ENCODE measurements at regions not wholly inside any gene's neighbourhood (a gene's known extent, or its start where the extent isn't known, plus 50 kb on each side); places are given as distances from the start of the nearest gene placed in this dataset.

DNA sequence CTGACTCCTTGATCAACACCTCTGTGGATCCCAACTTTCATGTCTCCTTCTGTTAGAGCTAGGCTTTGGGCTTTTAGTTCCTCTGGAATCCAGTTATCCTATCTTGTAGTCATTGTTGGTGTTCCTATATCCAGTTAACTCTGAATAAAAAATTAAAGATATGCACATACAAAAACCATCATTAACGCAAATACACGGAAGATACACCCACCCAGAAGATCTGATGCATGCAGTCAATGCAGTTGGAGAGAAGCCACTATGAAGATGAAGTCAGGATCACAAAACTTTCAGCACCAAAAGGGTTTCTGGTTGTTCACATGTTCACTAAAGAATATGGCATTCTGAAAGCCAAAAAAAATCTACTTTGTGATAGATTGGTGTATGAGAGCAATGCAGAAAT is 123.6 kb upstream of the LHX8 start:
- H3K4me1 Mint-ChIP-seq = no peaks in the 10 kb centered on the region
- no peak for ATAC-seq

DNA sequence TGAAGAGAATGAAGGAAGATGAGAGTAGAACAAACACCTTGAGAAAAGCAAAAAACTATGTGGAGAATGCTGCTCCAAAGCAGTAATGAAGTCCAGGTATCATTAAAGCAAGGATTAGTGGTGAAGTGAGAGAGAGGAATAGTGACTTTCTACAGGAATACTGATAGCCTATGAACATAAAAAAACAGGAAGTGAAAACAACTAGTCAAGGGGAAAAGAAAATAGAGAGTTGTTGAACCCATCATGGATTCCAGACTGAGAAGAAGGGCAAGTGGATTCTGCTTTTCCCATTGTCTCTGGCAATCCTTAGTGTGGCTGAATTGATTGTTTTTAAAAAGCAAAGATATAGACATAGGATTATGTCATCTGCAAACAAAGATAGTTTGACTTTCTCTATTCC is 119.9 kb upstream of the LHX8 start:
- Histone ChIP-seq H3K27ac (ENCODE audit: low read depth) (no peak overlapping the region), H3K79me2 (replicated peaks; ENCODE audit: insufficient read depth) (no peaks in the 10 kb centered on the region), H2AFZ (peak overlapping the region; percentile 15; the same call in 1 of the 2 replicates), H4K20me1 (replicated peaks; ENCODE audit: insufficient read depth) (no peaks in the 10 kb centered on the region), H3K4me2 (no peak overlapping the region), H3K36me3 (ENCODE audit: insufficient read depth) (no peaks in the 10 kb centered on the region), H3K9me2 (ENCODE audit: insufficient read depth) (peaks cover 4% of the 10 kb centered on the region; the same call in 1 of the 2 replicates), H3F3A (replicated peaks; ENCODE audit: low read depth) (no peaks in the 10 kb centered on the region), H3K27me3 (ENCODE audit: insufficient read depth) (no peaks in the 10 kb centered on the region), H3K4me1 (ENCODE audit: insufficient read depth) (no peaks in the 10 kb centered on the region), H3K4me3 (no peak overlapping the region)
- Mint-ChIP-seq H3K4me1 (no peaks in the 10 kb centered on the region), H3K9me3 (no peaks in the 10 kb centered on the region; the same call in 2 of the 3 replicates), H3K27me3 (ENCODE audit: insufficient read depth, low read depth, poor library complexity) (no peaks in the 10 kb centered on the region), H3K27ac (no peak overlapping the region), H3K4me3 (no peak overlapping the region), H3K36me3 (ENCODE audit: low read depth) (no peaks in the 10 kb centered on the region)
- ATAC-seq (no peak), DNase-seq (ENCODE audit: low spot score) (no peak)
- TF ChIP-seq JUNB (IDR thresholded peaks at IDR 0.05; ENCODE audit: unreplicated experiment) (no peak), ZNF114 (CRISPR knock-in tag; IDR thresholded peaks at IDR 0.05) (no peak), CREB1 (CRISPR knock-in tag; IDR thresholded peaks at IDR 0.05; ENCODE audit: low read depth) (no peak), NANOG (IDR thresholded peaks at IDR 0.05; ENCODE audit: borderline replicate concordance) (no peak), EZH2 (IDR thresholded peaks at IDR 0.05; ENCODE audit: low read depth, unreplicated experiment) (no peak), ZNF331 (CRISPR knock-in tag; IDR thresholded peaks at IDR 0.05; ENCODE audit: low read depth) (no peak)
- TF ChIP-seq, protein P1, sequence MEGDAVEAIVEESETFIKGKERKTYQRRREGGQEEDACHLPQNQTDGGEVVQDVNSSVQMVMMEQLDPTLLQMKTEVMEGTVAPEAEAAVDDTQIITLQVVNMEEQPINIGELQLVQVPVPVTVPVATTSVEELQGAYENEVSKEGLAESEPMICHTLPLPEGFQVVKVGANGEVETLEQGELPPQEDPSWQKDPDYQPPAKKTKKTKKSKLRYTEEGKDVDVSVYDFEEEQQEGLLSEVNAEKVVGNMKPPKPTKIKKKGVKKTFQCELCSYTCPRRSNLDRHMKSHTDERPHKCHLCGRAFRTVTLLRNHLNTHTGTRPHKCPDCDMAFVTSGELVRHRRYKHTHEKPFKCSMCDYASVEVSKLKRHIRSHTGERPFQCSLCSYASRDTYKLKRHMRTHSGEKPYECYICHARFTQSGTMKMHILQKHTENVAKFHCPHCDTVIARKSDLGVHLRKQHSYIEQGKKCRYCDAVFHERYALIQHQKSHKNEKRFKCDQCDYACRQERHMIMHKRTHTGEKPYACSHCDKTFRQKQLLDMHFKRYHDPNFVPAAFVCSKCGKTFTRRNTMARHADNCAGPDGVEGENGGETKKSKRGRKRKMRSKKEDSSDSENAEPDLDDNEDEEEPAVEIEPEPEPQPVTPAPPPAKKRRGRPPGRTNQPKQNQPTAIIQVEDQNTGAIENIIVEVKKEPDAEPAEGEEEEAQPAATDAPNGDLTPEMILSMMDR (conservative IDR thresholded peaks at IDR 0.05; ENCODE audit: low read depth in 2 of 2) = no peak
- TF ChIP-seq, protein P2, sequence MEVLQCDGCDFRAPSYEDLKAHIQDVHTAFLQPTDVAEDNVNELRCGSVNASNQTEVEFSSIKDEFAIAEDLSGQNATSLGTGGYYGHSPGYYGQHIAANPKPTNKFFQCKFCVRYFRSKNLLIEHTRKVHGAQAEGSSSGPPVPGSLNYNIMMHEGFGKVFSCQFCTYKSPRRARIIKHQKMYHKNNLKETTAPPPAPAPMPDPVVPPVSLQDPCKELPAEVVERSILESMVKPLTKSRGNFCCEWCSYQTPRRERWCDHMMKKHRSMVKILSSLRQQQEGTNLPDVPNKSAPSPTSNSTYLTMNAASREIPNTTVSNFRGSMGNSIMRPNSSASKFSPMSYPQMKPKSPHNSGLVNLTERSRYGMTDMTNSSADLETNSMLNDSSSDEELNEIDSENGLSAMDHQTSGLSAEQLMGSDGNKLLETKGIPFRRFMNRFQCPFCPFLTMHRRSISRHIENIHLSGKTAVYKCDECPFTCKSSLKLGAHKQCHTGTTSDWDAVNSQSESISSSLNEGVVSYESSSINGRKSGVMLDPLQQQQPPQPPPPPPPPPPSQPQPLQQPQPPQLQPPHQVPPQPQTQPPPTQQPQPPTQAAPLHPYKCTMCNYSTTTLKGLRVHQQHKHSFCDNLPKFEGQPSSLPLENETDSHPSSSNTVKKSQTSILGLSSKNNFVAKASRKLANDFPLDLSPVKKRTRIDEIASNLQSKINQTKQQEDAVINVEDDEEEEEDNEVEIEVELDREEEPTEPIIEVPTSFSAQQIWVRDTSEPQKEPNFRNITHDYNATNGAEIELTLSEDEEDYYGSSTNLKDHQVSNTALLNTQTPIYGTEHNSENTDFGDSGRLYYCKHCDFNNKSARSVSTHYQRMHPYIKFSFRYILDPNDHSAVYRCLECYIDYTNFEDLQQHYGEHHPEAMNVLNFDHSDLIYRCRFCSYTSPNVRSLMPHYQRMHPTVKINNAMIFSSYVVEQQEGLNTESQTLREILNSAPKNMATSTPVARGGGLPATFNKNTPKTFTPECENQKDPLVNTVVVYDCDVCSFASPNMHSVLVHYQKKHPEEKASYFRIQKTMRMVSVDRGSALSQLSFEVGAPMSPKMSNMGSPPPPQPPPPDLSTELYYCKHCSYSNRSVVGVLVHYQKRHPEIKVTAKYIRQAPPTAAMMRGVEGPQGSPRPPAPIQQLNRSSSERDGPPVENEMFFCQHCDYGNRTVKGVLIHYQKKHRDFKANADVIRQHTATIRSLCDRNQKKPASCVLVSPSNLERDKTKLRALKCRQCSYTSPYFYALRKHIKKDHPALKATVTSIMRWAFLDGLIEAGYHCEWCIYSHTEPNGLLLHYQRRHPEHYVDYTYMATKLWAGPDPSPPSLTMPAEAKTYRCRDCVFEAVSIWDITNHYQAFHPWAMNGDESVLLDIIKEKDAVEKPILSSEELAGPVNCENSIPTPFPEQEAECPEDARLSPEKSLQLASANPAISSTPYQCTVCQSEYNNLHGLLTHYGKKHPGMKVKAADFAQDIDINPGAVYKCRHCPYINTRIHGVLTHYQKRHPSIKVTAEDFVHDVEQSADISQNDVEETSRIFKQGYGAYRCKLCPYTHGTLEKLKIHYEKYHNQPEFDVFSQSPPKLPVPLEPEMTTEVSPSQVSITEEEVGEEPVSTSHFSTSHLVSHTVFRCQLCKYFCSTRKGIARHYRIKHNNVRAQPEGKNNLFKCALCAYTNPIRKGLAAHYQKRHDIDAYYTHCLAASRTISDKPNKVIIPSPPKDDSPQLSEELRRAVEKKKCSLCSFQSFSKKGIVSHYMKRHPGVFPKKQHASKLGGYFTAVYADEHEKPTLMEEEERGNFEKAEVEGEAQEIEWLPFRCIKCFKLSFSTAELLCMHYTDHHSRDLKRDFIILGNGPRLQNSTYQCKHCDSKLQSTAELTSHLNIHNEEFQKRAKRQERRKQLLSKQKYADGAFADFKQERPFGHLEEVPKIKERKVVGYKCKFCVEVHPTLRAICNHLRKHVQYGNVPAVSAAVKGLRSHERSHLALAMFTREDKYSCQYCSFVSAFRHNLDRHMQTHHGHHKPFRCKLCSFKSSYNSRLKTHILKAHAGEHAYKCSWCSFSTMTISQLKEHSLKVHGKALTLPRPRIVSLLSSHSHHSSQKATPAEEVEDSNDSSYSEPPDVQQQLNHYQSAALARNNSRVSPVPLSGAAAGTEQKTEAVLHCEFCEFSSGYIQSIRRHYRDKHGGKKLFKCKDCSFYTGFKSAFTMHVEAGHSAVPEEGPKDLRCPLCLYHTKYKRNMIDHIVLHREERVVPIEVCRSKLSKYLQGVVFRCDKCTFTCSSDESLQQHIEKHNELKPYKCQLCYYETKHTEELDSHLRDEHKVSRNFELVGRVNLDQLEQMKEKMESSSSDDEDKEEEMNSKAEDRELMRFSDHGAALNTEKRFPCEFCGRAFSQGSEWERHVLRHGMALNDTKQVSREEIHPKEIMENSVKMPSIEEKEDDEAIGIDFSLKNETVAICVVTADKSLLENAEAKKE (CRISPR knock-in tag; IDR thresholded peaks at IDR 0.05) = no peak

More for the DNA sequence above, 123.6 kb upstream of the LHX8 start:
- no peak overlapping the region for H3K4me3 ChIP-seq
- no peak overlapping the region for H3K27ac ChIP-seq (ENCODE audit: low read depth)
- H2AFZ ChIP-seq = no peak overlapping the region
- no peaks in the 10 kb centered on the region for H3K27me3 ChIP-seq (ENCODE audit: insufficient read depth)
- no peaks in the 10 kb centered on the region for H4K20me1 ChIP-seq (replicated peaks; ENCODE audit: insufficient read depth)
- Mint-ChIP-seq H3K9me3 (no peaks in the 10 kb centered on the region), H3K27me3 (ENCODE audit: insufficient read depth, low read depth, poor library complexity) (no peaks in the 10 kb centered on the region), H3K27ac (no peak overlapping the region), H3K4me3 (no peak overlapping the region), H3K36me3 (ENCODE audit: low read depth) (no peaks in the 10 kb centered on the region)
- no peaks in the 10 kb centered on the region for H3K79me2 ChIP-seq (replicated peaks; ENCODE audit: insufficient read depth)
- H3K36me3 ChIP-seq (ENCODE audit: insufficient read depth) = no peaks in the 10 kb centered on the region
- H3K4me2 ChIP-seq = no peak overlapping the region
- no peaks in the 10 kb centered on the region for H3K4me1 ChIP-seq (ENCODE audit: insufficient read depth)
- H3F3A ChIP-seq (replicated peaks; ENCODE audit: low read depth) = no peaks in the 10 kb centered on the region
- no peak for TF ChIP-seq ZNF114 (CRISPR knock-in tag; IDR thresholded peaks at IDR 0.05)
- TF ChIP-seq, protein P1 (conservative IDR thresholded peaks at IDR 0.05; ENCODE audit: low read depth in 2 of 2) = no peak
- H3K9me2 ChIP-seq (ENCODE audit: insufficient read depth) = no peaks in the 10 kb centered on the region; the same call in 1 of the 2 replicates
- DNase-seq (ENCODE audit: low spot score) = no peak
